ENCODE measurements at regions not wholly inside any gene's neighbourhood (a gene's known extent, or its start where the extent isn't known, plus 50 kb on each side); places are given as distances from the start of the nearest gene placed in this dataset.

DNA sequence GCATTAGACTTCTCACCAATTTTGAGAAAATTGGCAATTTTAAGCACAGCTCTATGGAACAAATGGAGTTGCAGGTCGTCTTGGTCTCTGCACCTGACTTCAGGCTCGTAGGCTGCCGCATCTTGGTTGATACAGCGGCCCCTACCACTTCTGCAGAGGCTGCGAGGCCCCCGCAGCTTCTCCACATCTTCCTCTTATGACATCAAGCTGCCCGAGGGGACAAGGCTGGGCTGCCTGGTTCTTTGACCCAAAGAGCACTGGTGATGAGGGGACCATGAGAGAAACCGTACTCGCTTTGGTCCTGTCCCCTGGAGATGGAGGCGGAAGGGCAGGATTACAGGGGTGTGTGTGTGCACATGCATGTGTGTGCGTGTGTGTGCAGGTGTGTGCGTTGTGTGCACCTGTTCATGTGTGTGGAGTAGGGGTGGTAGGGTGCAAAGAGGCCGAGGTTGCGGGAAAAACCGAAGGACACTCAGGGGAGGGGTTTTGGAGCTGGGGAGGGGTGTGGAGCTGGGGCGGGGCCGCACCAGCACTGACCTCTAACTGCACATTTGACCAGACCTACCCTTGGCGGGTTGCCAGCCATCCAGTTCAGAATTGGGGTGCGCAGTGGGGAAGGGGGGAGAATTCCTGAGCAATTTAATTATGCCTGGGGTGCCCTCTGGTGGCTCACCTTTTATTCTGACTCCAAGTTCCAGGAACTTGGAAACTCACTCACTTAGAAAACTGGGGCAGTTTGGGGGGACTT is 65.1 kb upstream of the ARHGEF7 start:
- Histone ChIP-seq H3K9me3 (ENCODE audit: control insufficient read depth, low read length) (no peaks in the 10 kb centered on the region), H3K36me3 (ENCODE audit: control insufficient read depth, insufficient read depth, low read length) (no peaks in the 10 kb centered on the region), H3K27ac (ENCODE audit: low read depth, low read length, severe bottlenecking) (no peak overlapping the region), H3K4me1 (ENCODE audit: control insufficient read depth, insufficient read depth, low read length, poor library complexity, severe bottlenecking) (no peaks in the 10 kb centered on the region), H3K4me3 (ENCODE audit: extremely low read depth, insufficient read depth, low read length, poor library complexity, severe bottlenecking) (no peak overlapping the region)
- 86 to 88% methylated on average over 9 to 12 of the region's 19 CpGs for WGBS, 2 experiments (ENCODE audit: insufficient coverage in 2 of 2)

DNA sequence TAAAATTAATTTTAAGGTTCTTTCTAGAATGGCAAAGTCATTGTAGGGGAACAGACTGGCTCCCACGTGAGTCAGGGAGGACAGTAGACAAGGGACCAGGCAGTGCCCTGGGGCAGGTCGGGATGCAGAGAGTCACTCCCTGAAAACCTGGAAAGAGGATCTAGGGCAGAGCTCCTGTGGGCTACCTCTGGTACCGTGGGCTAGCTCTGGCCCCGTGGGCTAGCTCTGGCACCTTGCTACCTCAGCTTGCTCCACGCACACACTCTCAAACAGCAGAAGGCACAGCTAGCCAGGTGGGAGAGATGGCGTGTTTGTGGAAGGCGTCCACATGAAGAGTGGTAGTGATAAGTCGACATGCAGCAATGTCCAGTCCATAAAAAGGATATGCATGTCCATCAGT is 66.7 kb upstream of the ARHGEF7 start:
- no peaks in the 10 kb centered on the region for H3K9me3 ChIP-seq (ENCODE audit: control insufficient read depth, low read length)

DNA sequence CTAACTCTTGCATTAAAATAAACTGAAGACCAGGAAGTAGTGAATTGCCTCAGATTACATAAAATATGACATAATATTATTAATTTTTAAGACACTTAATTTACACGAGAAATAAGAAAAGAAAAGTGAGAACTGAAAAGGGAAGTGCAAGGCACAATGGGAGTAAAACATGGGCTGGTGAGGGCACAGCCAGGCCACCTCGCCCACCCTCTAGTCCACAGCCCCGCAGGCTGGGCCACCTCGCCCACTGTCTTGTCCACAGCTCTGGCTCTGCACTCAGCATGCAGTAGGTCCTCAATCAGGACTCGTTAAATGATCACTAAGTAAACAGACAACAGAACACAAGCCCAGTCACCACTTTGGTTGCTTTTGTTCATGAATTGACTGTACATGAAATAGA is 67.8 kb upstream of the ARHGEF7 start:
- 63 to 67% methylated on average over 3 of the region's 5 CpGs for WGBS, 2 experiments (ENCODE audit: insufficient coverage in 2 of 2)
- peaks cover 3% of the 10 kb centered on the region for H3K4me1 ChIP-seq (ENCODE audit: control insufficient read depth, insufficient read depth, low read length, poor library complexity, severe bottlenecking)
- no peak overlapping the region for H3K4me3 ChIP-seq (ENCODE audit: extremely low read depth, insufficient read depth, low read length, poor library complexity, severe bottlenecking)
- H3K9me3 ChIP-seq (ENCODE audit: control insufficient read depth, low read length): no peaks in the 10 kb centered on the region
- no peaks in the 10 kb centered on the region for H3K36me3 ChIP-seq (ENCODE audit: control insufficient read depth, insufficient read depth, low read length)
- H3K27ac ChIP-seq (ENCODE audit: low read depth, low read length, severe bottlenecking): no peak overlapping the region

More for the DNA sequence above, 66.7 kb upstream of the ARHGEF7 start:
- H3K36me3 ChIP-seq (ENCODE audit: control insufficient read depth, insufficient read depth, low read length): no peaks in the 10 kb centered on the region
- no peak overlapping the region for H3K27ac ChIP-seq (ENCODE audit: low read depth, low read length, severe bottlenecking)
- WGBS, 2 experiments (ENCODE audit: insufficient coverage in 2 of 2): 86 to 88% methylated on average over 5 to 6 of the region's 8 CpGs
- H3K4me1 ChIP-seq (ENCODE audit: control insufficient read depth, insufficient read depth, low read length, poor library complexity, severe bottlenecking): peaks cover 2% of the 10 kb centered on the region
- no peak overlapping the region for H3K4me3 ChIP-seq (ENCODE audit: extremely low read depth, insufficient read depth, low read length, poor library complexity, severe bottlenecking)

DNA sequence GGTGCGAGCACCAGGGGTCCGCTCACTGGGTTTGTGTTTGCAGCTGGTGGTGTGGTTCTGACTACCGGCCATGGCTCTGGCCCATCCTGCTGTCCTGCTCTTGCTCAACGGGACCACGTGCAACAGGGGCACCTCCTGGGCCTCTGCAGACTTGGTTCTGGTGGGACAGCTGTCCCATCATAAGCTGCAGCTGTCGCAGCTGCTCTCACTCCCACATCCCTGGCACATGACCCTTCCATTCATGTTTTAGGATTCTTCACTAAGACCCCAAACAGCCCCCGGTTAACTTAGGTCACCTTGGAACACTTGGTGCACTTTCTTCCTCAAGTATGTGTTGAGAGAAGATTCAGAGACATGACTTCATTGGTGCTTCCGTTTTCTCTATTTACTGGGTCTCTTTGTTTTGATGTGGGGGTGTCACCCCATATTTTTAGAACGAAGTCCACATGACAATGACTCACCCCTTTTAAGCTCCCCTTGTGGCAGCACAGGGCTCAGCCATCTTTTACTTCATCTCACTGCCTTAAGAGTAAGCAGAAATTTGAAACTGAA is 68.4 kb upstream of the ARHGEF7 start:
- Histone ChIP-seq H3K36me3 (ENCODE audit: control insufficient read depth, insufficient read depth, low read length) (no peaks in the 10 kb centered on the region), H3K9me3 (ENCODE audit: control insufficient read depth, low read length) (no peaks in the 10 kb centered on the region), H3K4me1 (ENCODE audit: control insufficient read depth, insufficient read depth, low read length, poor library complexity, severe bottlenecking) (peaks cover 3% of the 10 kb centered on the region), H3K27ac (ENCODE audit: low read depth, low read length, severe bottlenecking) (no peak overlapping the region), H3K4me3 (ENCODE audit: extremely low read depth, insufficient read depth, low read length, poor library complexity, severe bottlenecking) (no peak overlapping the region)
- WGBS, 2 experiments (ENCODE audit: insufficient coverage in 2 of 2): 91 to 100% methylated on average over 3 to 6 of the region's 9 CpGs

DNA sequence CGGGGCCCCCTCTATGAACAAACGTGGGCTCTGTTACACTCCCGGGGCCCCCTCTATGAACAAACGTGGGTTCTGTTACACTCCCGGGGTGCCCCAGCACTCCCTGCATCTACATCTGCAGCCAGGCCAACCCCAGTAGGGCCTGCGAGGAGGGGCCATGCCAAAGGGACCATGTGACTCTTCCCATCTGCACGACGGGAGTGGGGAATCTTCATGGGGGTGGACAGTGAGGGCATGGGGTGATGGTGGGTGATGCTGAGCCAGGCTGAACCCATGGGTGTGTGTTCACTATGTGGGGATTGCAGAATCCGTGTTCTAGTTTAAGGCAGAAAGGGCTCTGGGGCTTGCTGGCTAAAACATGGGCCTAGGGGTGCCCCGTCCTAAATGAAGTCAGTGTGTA is 69.9 kb upstream of the ARHGEF7 start:
- H3K27ac ChIP-seq (ENCODE audit: low read depth, low read length, severe bottlenecking): no peak overlapping the region
- H3K4me3 ChIP-seq (ENCODE audit: extremely low read depth, insufficient read depth, low read length, poor library complexity, severe bottlenecking): no peak overlapping the region
- WGBS, 2 experiments (ENCODE audit: insufficient coverage in 2 of 2): 91 to 94% methylated on average over 7 to 10 of the region's 10 CpGs
- H3K36me3 ChIP-seq (ENCODE audit: control insufficient read depth, insufficient read depth, low read length): no peaks in the 10 kb centered on the region
- H3K4me1 ChIP-seq (ENCODE audit: control insufficient read depth, insufficient read depth, low read length, poor library complexity, severe bottlenecking): peaks cover 3% of the 10 kb centered on the region
- no peaks in the 10 kb centered on the region for H3K9me3 ChIP-seq (ENCODE audit: control insufficient read depth, low read length)

DNA sequence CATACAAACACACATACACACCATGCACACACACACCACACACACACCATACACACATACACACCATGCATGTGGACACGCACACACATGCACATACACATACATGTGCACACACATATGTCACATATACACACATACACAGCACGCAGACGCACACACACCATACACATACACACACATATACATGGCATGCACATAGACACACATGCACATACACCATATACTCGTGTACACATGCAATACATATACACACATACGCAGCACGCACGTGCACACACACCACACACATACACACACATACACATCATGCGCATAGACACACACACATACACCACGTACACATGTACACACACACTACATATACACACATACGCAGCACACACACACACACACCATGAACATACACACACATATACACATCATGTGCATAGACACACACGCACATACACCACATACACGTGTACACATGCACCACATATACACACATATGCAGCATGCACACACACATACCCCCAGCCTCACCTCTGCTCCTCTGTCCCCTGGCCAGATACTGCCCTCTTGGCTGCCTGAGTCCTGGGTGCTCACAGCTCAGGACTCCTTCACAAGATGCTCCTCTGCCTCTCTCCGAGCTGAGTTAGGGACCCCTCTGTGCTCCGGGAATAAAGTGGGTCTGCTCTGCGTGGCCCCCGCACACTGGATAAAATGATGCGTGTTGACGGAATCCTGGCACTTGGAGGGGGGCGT is 70.9 kb upstream of the ARHGEF7 start:
- H3K4me3 ChIP-seq (ENCODE audit: extremely low read depth, insufficient read depth, low read length, poor library complexity, severe bottlenecking): no peak overlapping the region
- H3K36me3 ChIP-seq (ENCODE audit: control insufficient read depth, insufficient read depth, low read length): no peaks in the 10 kb centered on the region
- H3K27ac ChIP-seq (ENCODE audit: low read depth, low read length, severe bottlenecking): no peak overlapping the region
- peaks cover 3% of the 10 kb centered on the region for H3K4me1 ChIP-seq (ENCODE audit: control insufficient read depth, insufficient read depth, low read length, poor library complexity, severe bottlenecking)
- no peaks in the 10 kb centered on the region for H3K9me3 ChIP-seq (ENCODE audit: control insufficient read depth, low read length)
- WGBS, 2 experiments (ENCODE audit: insufficient coverage in 2 of 2): 90 to 94% methylated on average over 17 to 19 of the region's 19 CpGs

DNA sequence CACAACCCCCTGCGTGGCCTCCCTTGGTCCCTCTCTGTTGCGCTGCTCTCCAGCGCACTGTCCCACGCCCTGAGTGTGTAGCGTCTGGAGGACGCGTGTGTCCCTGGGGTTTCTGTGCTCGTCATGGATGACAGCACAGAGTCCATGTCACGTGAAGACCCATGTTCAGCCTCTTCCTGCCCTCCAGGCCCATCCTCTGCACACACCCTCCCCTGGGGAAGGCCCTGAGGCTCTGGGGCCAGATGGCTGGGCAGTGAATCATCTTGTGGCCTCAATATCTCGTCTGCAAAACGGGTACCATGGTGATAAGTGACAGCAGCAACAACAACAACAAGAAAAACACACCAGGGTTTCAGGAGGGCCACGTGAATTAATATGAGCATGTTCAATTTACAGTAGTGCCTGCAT is 71.5 kb upstream of the ARHGEF7 start:
- no peaks in the 10 kb centered on the region for H3K9me3 ChIP-seq (ENCODE audit: control insufficient read depth, low read length)
- peaks cover 3% of the 10 kb centered on the region for H3K4me1 ChIP-seq (ENCODE audit: control insufficient read depth, insufficient read depth, low read length, poor library complexity, severe bottlenecking)
- H3K4me3 ChIP-seq (ENCODE audit: extremely low read depth, insufficient read depth, low read length, poor library complexity, severe bottlenecking): no peak overlapping the region
- no peak overlapping the region for H3K27ac ChIP-seq (ENCODE audit: low read depth, low read length, severe bottlenecking)
- H3K36me3 ChIP-seq (ENCODE audit: control insufficient read depth, insufficient read depth, low read length): no peaks in the 10 kb centered on the region
- WGBS, 2 experiments (ENCODE audit: insufficient coverage in 2 of 2): 94 to 100% methylated on average over 9 to 10 of the region's 12 CpGs

DNA sequence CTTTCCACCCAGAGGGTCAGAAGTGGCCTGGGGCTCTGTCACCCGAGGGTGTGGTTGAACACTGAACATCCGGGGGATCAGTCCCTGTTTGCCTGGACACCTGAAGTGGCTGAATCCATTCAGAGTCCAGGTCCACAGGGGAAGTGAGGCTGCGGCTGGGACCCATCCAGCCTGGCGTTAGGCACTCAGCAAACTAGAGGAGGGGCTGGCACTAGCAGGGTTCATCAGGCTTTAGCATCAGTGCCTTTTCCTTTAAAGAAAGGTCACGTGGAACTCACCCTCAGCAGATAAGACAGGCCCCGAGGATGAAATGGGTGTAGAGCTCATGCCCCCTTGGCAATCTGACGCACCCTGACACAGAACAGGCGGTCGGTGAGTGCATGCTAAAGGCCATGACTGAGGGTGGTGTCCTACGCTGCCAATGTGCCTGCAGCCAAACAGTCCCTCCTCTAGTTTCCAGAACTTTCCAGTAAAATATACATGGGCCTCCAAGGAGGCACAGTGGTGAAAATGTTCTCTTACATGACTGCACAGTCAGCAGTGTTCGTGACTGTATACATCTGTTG is 72.4 kb upstream of the ARHGEF7 start:
- Histone ChIP-seq H3K4me1 (ENCODE audit: control insufficient read depth, insufficient read depth, low read length, poor library complexity, severe bottlenecking) (peaks cover 3% of the 10 kb centered on the region), H3K27ac (ENCODE audit: low read depth, low read length, severe bottlenecking) (no peak overlapping the region), H3K36me3 (ENCODE audit: control insufficient read depth, insufficient read depth, low read length) (no peaks in the 10 kb centered on the region), H3K4me3 (ENCODE audit: extremely low read depth, insufficient read depth, low read length, poor library complexity, severe bottlenecking) (no peak overlapping the region), H3K9me3 (ENCODE audit: control insufficient read depth, low read length) (no peaks in the 10 kb centered on the region)
- 85 to 87% methylated on average over 10 of the region's 11 CpGs for WGBS, 2 experiments (ENCODE audit: insufficient coverage in 2 of 2)

DNA sequence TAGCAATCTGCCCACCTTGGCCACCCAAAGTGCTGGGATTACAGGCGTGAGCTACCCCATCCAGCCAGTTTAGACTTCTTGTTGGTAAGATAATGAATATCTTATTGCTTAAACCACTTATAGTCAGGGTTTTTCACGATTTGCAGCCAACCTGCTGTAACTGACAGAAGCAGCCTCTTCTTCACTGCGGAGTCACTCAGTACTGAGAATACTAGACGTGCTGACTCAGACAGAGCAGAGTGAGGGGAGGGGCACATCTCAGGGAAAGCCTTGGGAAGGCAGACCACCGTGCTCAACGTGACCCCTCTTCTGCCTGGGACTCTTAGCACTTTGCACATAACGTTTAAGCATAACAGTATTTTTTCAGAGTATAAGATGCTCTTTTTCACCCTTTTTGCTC is 74.3 kb upstream of the ARHGEF7 start:
- peaks cover 3% of the 10 kb centered on the region for H3K4me1 ChIP-seq (ENCODE audit: control insufficient read depth, insufficient read depth, low read length, poor library complexity, severe bottlenecking)
- 57 to 100% methylated on average over 2 to 3 of the region's 7 CpGs for WGBS, 2 experiments (ENCODE audit: insufficient coverage in 2 of 2)
- no peaks in the 10 kb centered on the region for H3K9me3 ChIP-seq (ENCODE audit: control insufficient read depth, low read length)
- no peaks in the 10 kb centered on the region for H3K36me3 ChIP-seq (ENCODE audit: control insufficient read depth, insufficient read depth, low read length)
- no peak overlapping the region for H3K4me3 ChIP-seq (ENCODE audit: extremely low read depth, insufficient read depth, low read length, poor library complexity, severe bottlenecking)
- H3K27ac ChIP-seq (ENCODE audit: low read depth, low read length, severe bottlenecking): no peak overlapping the region

DNA sequence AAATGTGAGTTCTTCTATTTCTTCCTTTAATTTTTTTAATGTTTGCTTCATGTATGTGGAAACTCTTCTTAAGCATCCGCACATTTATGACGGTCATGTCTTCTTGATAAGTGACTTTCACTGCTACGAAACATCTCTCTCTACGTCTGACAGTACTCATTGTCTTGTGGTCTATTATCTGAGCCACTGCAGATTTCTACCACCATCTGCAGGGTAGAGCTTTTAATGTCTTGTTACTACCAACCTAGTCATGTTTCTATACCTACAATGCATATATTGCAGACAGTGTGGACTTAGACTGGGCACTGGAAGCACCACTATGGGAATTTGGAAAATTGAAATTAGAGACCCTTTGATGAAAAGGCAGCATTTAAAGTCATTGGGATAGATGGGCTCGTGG is 75.4 kb upstream of the ARHGEF7 start:
- Histone ChIP-seq H3K9me3 (ENCODE audit: control insufficient read depth, low read length) (no peaks in the 10 kb centered on the region), H3K4me3 (ENCODE audit: extremely low read depth, insufficient read depth, low read length, poor library complexity, severe bottlenecking) (no peak overlapping the region), H3K27ac (ENCODE audit: low read depth, low read length, severe bottlenecking) (no peak overlapping the region), H3K4me1 (ENCODE audit: control insufficient read depth, insufficient read depth, low read length, poor library complexity, severe bottlenecking) (peaks cover 3% of the 10 kb centered on the region), H3K36me3 (ENCODE audit: control insufficient read depth, insufficient read depth, low read length) (no peaks in the 10 kb centered on the region)
- WGBS, 2 experiments (ENCODE audit: insufficient coverage in 2 of 2): 96 to 97% methylated on average over 4 of the region's 5 CpGs

Data from mesodermal cell (in vitro differentiated cells).